ENCODE measurements at regions not wholly inside any gene's neighbourhood (a gene's known extent, or its start where the extent isn't known, plus 50 kb on each side); places are given as distances from the start of the nearest gene placed in this dataset.

- Histone ChIP-seq H3K27ac (ENCODE audit: low read depth in 1 of 2, low read length in 2 of 2) (no peak overlapping the region), H3K27me3 (ENCODE audit: control insufficient read depth in 4 of 4, insufficient read depth in 4 of 4, low read length in 3 of 4) (no peaks in the 10 kb centered on the region), H3K4me3 (ENCODE audit: low read depth in 1 of 3, low read length in 3 of 3) (no peak overlapping the region), H3K9me3 (ENCODE audit: control insufficient read depth in 4 of 4, low read length in 3 of 4) (no peaks in the 10 kb centered on the region), H3K36me3 (ENCODE audit: control insufficient read depth in 4 of 4, insufficient read depth in 3 of 4, low read depth in 1 of 4, low read length in 3 of 4) (no peaks in the 10 kb centered on the region), H3K9ac (ENCODE audit: low read depth in 1 of 2, low read length in 2 of 2) (no peak overlapping the region), H3K4me1 (ENCODE audit: control insufficient read depth in 4 of 4, insufficient read depth in 4 of 4, low read length in 3 of 4) (no peaks in the 10 kb centered on the region)
- DNase-seq (ENCODE audit: low spot score), result no peak
- no peak for TF ChIP-seq TAF1 (conservative IDR thresholded peaks at IDR 0.05)
- TF ChIP-seq SP1 (IDR thresholded peaks at IDR 0.05), result no peak
- TF ChIP-seq ATF3 (IDR thresholded peaks at IDR 0.05), result no peak
- no peak for TF ChIP-seq MAX (IDR thresholded peaks at IDR 0.05)
- no peak for TF ChIP-seq FOXA2 (IDR thresholded peaks at IDR 0.05)
- no peak for TF ChIP-seq HNF4G (IDR thresholded peaks at IDR 0.05)
- TF ChIP-seq EGR1 (IDR thresholded peaks at IDR 0.05; ENCODE audit: low read depth in 2 of 2), result no peak
- TF ChIP-seq, protein P1, sequence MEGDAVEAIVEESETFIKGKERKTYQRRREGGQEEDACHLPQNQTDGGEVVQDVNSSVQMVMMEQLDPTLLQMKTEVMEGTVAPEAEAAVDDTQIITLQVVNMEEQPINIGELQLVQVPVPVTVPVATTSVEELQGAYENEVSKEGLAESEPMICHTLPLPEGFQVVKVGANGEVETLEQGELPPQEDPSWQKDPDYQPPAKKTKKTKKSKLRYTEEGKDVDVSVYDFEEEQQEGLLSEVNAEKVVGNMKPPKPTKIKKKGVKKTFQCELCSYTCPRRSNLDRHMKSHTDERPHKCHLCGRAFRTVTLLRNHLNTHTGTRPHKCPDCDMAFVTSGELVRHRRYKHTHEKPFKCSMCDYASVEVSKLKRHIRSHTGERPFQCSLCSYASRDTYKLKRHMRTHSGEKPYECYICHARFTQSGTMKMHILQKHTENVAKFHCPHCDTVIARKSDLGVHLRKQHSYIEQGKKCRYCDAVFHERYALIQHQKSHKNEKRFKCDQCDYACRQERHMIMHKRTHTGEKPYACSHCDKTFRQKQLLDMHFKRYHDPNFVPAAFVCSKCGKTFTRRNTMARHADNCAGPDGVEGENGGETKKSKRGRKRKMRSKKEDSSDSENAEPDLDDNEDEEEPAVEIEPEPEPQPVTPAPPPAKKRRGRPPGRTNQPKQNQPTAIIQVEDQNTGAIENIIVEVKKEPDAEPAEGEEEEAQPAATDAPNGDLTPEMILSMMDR (IDR thresholded peaks at IDR 0.05; ENCODE audit: low read depth, low read length, missing input control), result no peak
- TF ChIP-seq JUND (IDR thresholded peaks at IDR 0.05), result no peak
- no peak for TF ChIP-seq NR2F2 (IDR thresholded peaks at IDR 0.05)
- no peak for TF ChIP-seq RAD21 (IDR thresholded peaks at IDR 0.05)
- no peak for TF ChIP-seq YY1 (IDR thresholded peaks at IDR 0.05)
- no peak for TF ChIP-seq GABPA (IDR thresholded peaks at IDR 0.05 in 1 of 2, conservative IDR thresholded peaks at IDR 0.05 in 1 of 2)
- no peak for TF ChIP-seq REST (IDR thresholded peaks at IDR 0.05)
- no peak for TF ChIP-seq HNF4A (conservative IDR thresholded peaks at IDR 0.05)
- no peak for TF ChIP-seq ZBTB33 (IDR thresholded peaks at IDR 0.05)
- TF ChIP-seq FOXA1 (IDR thresholded peaks at IDR 0.05), result no peak
- 50% methylated on average over 3 of the region's 3 CpGs for WGBS
Measured at GRCh38 chr1:188444526-188444925, 1615.8 kb downstream of the PLA2G4A start.

GRCh38 chr1:188462837-188463236 lies 1634.1 kb downstream of the PLA2G4A start:
- Histone ChIP-seq H3K9ac (ENCODE audit: low read depth in 1 of 2, low read length in 2 of 2) (no peak overlapping the region), H3K4me1 (ENCODE audit: control insufficient read depth in 4 of 4, insufficient read depth in 4 of 4, low read length in 3 of 4) (no peaks in the 10 kb centered on the region), H3K9me3 (ENCODE audit: control insufficient read depth in 4 of 4, low read length in 3 of 4) (no peaks in the 10 kb centered on the region), H3K27me3 (ENCODE audit: control insufficient read depth in 4 of 4, insufficient read depth in 4 of 4, low read length in 3 of 4) (no peaks in the 10 kb centered on the region), H3K4me3 (ENCODE audit: low read depth in 1 of 3, low read length in 3 of 3) (no peak overlapping the region), H3K27ac (ENCODE audit: low read depth in 1 of 2, low read length in 2 of 2) (no peak overlapping the region), H3K36me3 (ENCODE audit: control insufficient read depth in 4 of 4, insufficient read depth in 3 of 4, low read depth in 1 of 4, low read length in 3 of 4) (no peaks in the 10 kb centered on the region)
- TF ChIP-seq RXRA (IDR thresholded peaks at IDR 0.05), result no peak
- TF ChIP-seq HNF4A (conservative IDR thresholded peaks at IDR 0.05), result no peak
- no peak for DNase-seq (ENCODE audit: low spot score)

Measured in liver (tissue), 8 donors.